IPS DF 4.7 (cell line): ENCODE measurements at regions not wholly inside any gene's neighbourhood (a gene's known extent, or its start where the extent isn't known, plus 50 kb on each side); places are given as distances from the start of the nearest gene placed in this dataset.
"Not testable (repeated sequence)": the region's sequence is repeated elsewhere in the genome, so short reads cannot be mapped to it uniquely, and the experiment has no call there.

Experiments
- DNase-seq: peaks from one replicate; pipeline ENCODE4 v3.0.0-alpha.2; 2013; ENCODE audit warnings: low spot score; ENCODE audit errors: extremely low read depth

- DNase-seq = no peak
Measured at GRCh38 chr2:126048719-126049118, 607.2 kb upstream of the GYPC start.

- no peak for DNase-seq
Measured at GRCh38 chr2:126049461-126049860, 606.5 kb upstream of the GYPC start.

GRCh38 chr2:126050991-126051736 lies 604.8 kb upstream of the GYPC start:
- DNase-seq = no peak

GRCh38 chr2:126051737-126052240 lies 604.2 kb upstream of the GYPC start:
- not testable (repeated sequence) for DNase-seq

GRCh38 chr2:126059379-126059778 lies 596.6 kb upstream of the GYPC start:
- DNase-seq = no peak

GRCh38 chr2:126085011-126085795 lies 570.8 kb upstream of the GYPC start:
- no peak for DNase-seq

- no peak for DNase-seq
Measured at GRCh38 chr2:126100962-126101361, 555.0 kb upstream of the GYPC start.

- DNase-seq = no peak
Measured at GRCh38 chr2:126106006-126106405, 550.0 kb upstream of the GYPC start.

- no peak for DNase-seq
Measured at GRCh38 chr2:126107883-126108282, 548.1 kb upstream of the GYPC start.

GRCh38 chr2:126115975-126116374 lies 540.0 kb upstream of the GYPC start:
- no peak for DNase-seq

- no peak for DNase-seq
Measured at GRCh38 chr2:126117886-126118285, 538.1 kb upstream of the GYPC start.

- no peak for DNase-seq
Measured at GRCh38 chr2:126145752-126146151, 510.2 kb upstream of the GYPC start.

GRCh38 chr2:126154256-126154785 lies 501.6 kb upstream of the GYPC start:
- DNase-seq = no peak

- not testable (repeated sequence) for DNase-seq
Measured at GRCh38 chr2:126160950-126161349, 495.0 kb upstream of the GYPC start.

- DNase-seq = no peak
Measured at GRCh38 chr2:126172631-126173184, 483.2 kb upstream of the GYPC start.

- DNase-seq = no peak
Measured at GRCh38 chr2:126175222-126175621, 480.7 kb upstream of the GYPC start.

GRCh38 chr2:126177479-126177878 lies 478.5 kb upstream of the GYPC start:
- no peak for DNase-seq

- no peak for DNase-seq
Measured at GRCh38 chr2:126187668-126188067, 468.3 kb upstream of the GYPC start.

- no peak for DNase-seq
Measured at GRCh38 chr2:126189527-126189926, 466.4 kb upstream of the GYPC start.

- no peak for DNase-seq
Measured at GRCh38 chr2:126200538-126200937, 455.4 kb upstream of the GYPC start.

- DNase-seq = no peak
Measured at GRCh38 chr2:126208266-126208665, 447.7 kb upstream of the GYPC start.

GRCh38 chr2:126212735-126213134 lies 443.2 kb upstream of the GYPC start:
- DNase-seq = no peak
